Liver (tissue), 8 donors: ENCODE measurements at regions not wholly inside any gene's neighbourhood (a gene's known extent, or its start where the extent isn't known, plus 50 kb on each side); places are given as distances from the start of the nearest gene placed in this dataset.

ENCODE experiments used
- DNase-seq: peaks from one replicate; pipeline ENCODE4 v3.0.0-alpha.2; 2017; ENCODE audit warnings: low spot score
- H3K27ac ChIP-seq, 2 donors: one replicate each; pipeline ENCODE4 v1.7.0; 2013; ENCODE audit warnings: inconsistent platforms in 2 of 2, low read length in 2 of 2, control low read depth in 1 of 2, low read depth in 1 of 2, mild to moderate bottlenecking in 1 of 2
- H3K27me3 ChIP-seq, 4 donors: one replicate each; pipeline versions ENCODE4 v1.6.1 to v1.7.0; 2013; ENCODE audit warnings: low read length in 3 of 4, inconsistent platforms in 1 of 4, mild to moderate bottlenecking in 1 of 4, moderate library complexity in 1 of 4; ENCODE audit not compliant: control insufficient read depth in 4 of 4, insufficient read depth in 4 of 4
- H3K36me3 ChIP-seq, 4 donors: one replicate each; pipeline versions ENCODE4 v1.6.1 to v1.7.0; 2013; ENCODE audit warnings: low read length in 3 of 4, mild to moderate bottlenecking in 3 of 4, low read depth in 1 of 4, moderate library complexity in 1 of 4; ENCODE audit not compliant: control insufficient read depth in 4 of 4, insufficient read depth in 3 of 4
- H3K4me1 ChIP-seq, 4 donors: one replicate each; pipeline versions ENCODE4 v1.6.1 to v1.7.0; 2013; ENCODE audit warnings: low read length in 3 of 4, mild to moderate bottlenecking in 3 of 4, moderate library complexity in 1 of 4; ENCODE audit not compliant: control insufficient read depth in 4 of 4, insufficient read depth in 4 of 4
- H3K4me3 ChIP-seq, 3 donors: one replicate each; pipeline versions ENCODE4 v1.6.1 to v1.7.0; 2013; ENCODE audit warnings: low read length in 3 of 3, control low read depth in 1 of 3, low read depth in 1 of 3, mild to moderate bottlenecking in 1 of 3
- H3K9ac ChIP-seq, 2 donors: one replicate each; pipeline ENCODE4 v1.7.0; 2013; ENCODE audit warnings: low read length in 2 of 2, mild to moderate bottlenecking in 2 of 2, moderate library complexity in 2 of 2, control low read depth in 1 of 2, low read depth in 1 of 2
- H3K9me3 ChIP-seq, 4 donors: one replicate each; pipeline versions ENCODE4 v1.6.1 to v1.7.0; 2013; ENCODE audit warnings: low read length in 3 of 4; ENCODE audit not compliant: control insufficient read depth in 4 of 4
- CTCF ChIP-seq: fragments of 150-350 bp; IDR thresholded peaks from 2 replicates; pipeline ENCODE4 v1.5.1; 2017; ENCODE audit warnings: improper control_type of control experiment, low read depth, low read length; ENCODE audit not compliant: missing input control
- EGR1 ChIP-seq, 2 donors: IDR thresholded peaks; 2 replicates each; pipeline ENCODE4 v1.6.1; 2016 to 2018; ENCODE audit warnings: antibody characterized with exemption in 2 of 2, low read depth in 2 of 2
- FOXA1 ChIP-seq: IDR thresholded peaks from 2 replicates; pipeline ENCODE4 v1.6.1; 2016; ENCODE audit warnings: antibody characterized with exemption
- FOXA2 ChIP-seq: IDR thresholded peaks from 2 replicates; pipeline ENCODE4 v1.6.1; 2016; ENCODE audit warnings: antibody characterized with exemption
- GABPA ChIP-seq, 2 donors: IDR thresholded peaks in 1 of 2; conservative IDR thresholded peaks in 1 of 2; 2 replicates each; pipeline ENCODE4 v1.6.1; 2016; ENCODE audit warnings: antibody characterized with exemption in 2 of 2, mild to moderate bottlenecking in 1 of 2, moderate library complexity in 1 of 2
- HNF4A ChIP-seq, 2 donors: conservative IDR thresholded peaks; 2 replicates each; pipeline ENCODE4 v1.6.1; 2016; ENCODE audit warnings: antibody characterized with exemption in 2 of 2, mild to moderate bottlenecking in 2 of 2
- HNF4G ChIP-seq: IDR thresholded peaks from 2 replicates; pipeline ENCODE4 v1.6.1; 2016; ENCODE audit warnings: antibody characterized with exemption
- JUND ChIP-seq, 2 donors: IDR thresholded peaks; 2 replicates each; pipeline ENCODE4 v1.6.1; 2016; ENCODE audit warnings: antibody characterized with exemption in 2 of 2
- NR2F2 ChIP-seq: IDR thresholded peaks from 2 replicates; pipeline ENCODE4 v1.6.1; 2016; ENCODE audit warnings: antibody characterized with exemption
- RAD21 ChIP-seq, 2 donors: IDR thresholded peaks; 2 replicates each; pipeline ENCODE4 v1.6.1; 2016; ENCODE audit warnings: antibody characterized with exemption in 2 of 2, mild to moderate bottlenecking in 2 of 2
- REST ChIP-seq: IDR thresholded peaks from 2 replicates; pipeline ENCODE4 v1.6.1; 2016; ENCODE audit warnings: antibody characterized with exemption, mild to moderate bottlenecking
- RXRA ChIP-seq, 2 donors: IDR thresholded peaks; 2 replicates each; pipeline ENCODE4 v1.6.1; 2017 to 2018; ENCODE audit warnings: antibody characterized with exemption in 2 of 2, mild to moderate bottlenecking in 1 of 2
- SP1 ChIP-seq: IDR thresholded peaks from 2 replicates; pipeline ENCODE4 v1.6.1; 2018; ENCODE audit warnings: antibody characterized with exemption, mild to moderate bottlenecking
- TAF1 ChIP-seq: conservative IDR thresholded peaks from 2 replicates; pipeline ENCODE4 v1.6.1; 2016; ENCODE audit warnings: antibody characterized with exemption, mild to moderate bottlenecking
- YY1 ChIP-seq: IDR thresholded peaks from 2 replicates; pipeline ENCODE4 v1.6.1; 2016; ENCODE audit warnings: antibody characterized with exemption, mild to moderate bottlenecking
- ZBTB33 ChIP-seq: IDR thresholded peaks from 2 replicates; pipeline ENCODE4 v1.6.1; 2016; ENCODE audit warnings: antibody characterized with exemption
- WGBS: extraction: QIAGEN DNeasy Blood & Tissue Kit; methylation state at CpG from one replicate; pipeline ENCODE4 v1.1.7; 2013; 5-methylcytosine and 5-hydroxymethylcytosine counted together
- TF ChIP-seq, protein P1 (sequence below): IDR thresholded peaks from 2 replicates; pipeline ENCODE4 v1.6.1; 2016; ENCODE audit warnings: antibody characterized with exemption
- TF ChIP-seq, protein P2 (sequence below): IDR thresholded peaks from 2 replicates; pipeline ENCODE4 v1.6.1; 2016; ENCODE audit warnings: antibody characterized with exemption
- donor health status: healthy.
- donor health status: healthy.
- donor health status: healthy.
- donor health status: healthy.
- donor health status: healthy.

DNA sequence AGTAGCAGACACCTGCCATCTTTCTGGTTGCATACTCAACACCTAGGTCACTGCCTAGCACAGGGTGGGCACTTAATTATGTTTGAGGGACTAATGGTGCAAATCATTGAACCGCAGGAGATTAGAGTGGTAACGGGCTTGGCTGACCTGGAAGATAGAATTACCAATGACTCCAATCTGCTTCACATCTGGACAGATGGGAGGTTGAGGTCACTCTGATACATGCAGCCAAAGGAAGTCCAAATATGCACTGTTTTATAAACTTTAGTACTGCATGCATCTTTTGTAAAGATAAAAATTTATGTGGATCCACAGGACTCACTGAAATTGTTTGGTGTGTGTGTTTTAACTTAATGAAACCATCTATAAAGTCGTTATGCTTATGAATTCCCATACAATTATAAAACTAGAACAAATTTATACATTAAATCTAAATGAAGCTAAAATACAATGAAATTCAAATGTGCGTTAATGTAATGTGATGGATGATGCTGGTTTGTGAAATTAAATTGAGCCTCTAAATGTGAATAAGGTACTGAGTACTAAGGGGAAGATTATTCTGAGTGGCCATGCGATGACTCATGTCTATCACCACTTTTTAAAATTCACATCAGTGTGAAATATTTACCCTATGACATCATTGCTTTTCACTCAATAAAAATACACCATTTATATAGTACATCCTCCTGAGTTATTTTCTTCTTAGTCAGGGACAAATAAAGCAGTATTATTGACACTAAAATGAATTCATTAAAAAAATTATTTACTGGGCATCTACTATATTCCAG lies 224.7 kb upstream of the FAM78B start:
- no peaks in the 10 kb centered on the region for H3K36me3 ChIP-seq
- no peaks in the 10 kb centered on the region for H3K4me1 ChIP-seq
- H3K27ac ChIP-seq = no peak overlapping the region
- H3K4me3 ChIP-seq = no peak overlapping the region
- H3K27me3 ChIP-seq = no peaks in the 10 kb centered on the region
- no peak for DNase-seq
- WGBS = 87% methylated on average over 5 of the region's 5 CpGs
- H3K9me3 ChIP-seq = no peaks in the 10 kb centered on the region
- TF ChIP-seq TAF1 = no peak
- TF ChIP-seq, protein P1, sequence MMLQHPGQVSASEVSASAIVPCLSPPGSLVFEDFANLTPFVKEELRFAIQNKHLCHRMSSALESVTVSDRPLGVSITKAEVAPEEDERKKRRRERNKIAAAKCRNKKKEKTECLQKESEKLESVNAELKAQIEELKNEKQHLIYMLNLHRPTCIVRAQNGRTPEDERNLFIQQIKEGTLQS = no peak
- TF ChIP-seq REST = no peak
- TF ChIP-seq SP1 = no peak
- TF ChIP-seq RAD21 (IDR thresholded peaks at IDR 0.05) = no peak
- TF ChIP-seq EGR1 (IDR thresholded peaks at IDR 0.05; ENCODE audit: low read depth in 2 of 2) = no peak
- TF ChIP-seq HNF4G = no peak
- TF ChIP-seq HNF4A (conservative IDR thresholded peaks at IDR 0.05) = no peak
- TF ChIP-seq CTCF = no peak
- TF ChIP-seq NR2F2 = no peak
- no peak for TF ChIP-seq ZBTB33
- TF ChIP-seq, protein P2, sequence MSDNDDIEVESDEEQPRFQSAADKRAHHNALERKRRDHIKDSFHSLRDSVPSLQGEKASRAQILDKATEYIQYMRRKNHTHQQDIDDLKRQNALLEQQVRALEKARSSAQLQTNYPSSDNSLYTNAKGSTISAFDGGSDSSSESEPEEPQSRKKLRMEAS = no peak
- TF ChIP-seq YY1 = no peak
- no peak for TF ChIP-seq GABPA (IDR thresholded peaks at IDR 0.05 in 1 of 2, conservative IDR thresholded peaks at IDR 0.05 in 1 of 2)
- no peak for TF ChIP-seq FOXA1
- TF ChIP-seq JUND (IDR thresholded peaks at IDR 0.05) = no peak
- TF ChIP-seq RXRA (IDR thresholded peaks at IDR 0.05) = no peak
- TF ChIP-seq FOXA2 = no peak
- no peak overlapping the region for H3K9ac ChIP-seq
